Testis (tissue), 2 donors: ENCODE measurements at regions not wholly inside any gene's neighbourhood (a gene's known extent, or its start where the extent isn't known, plus 50 kb on each side); places are given as distances from the start of the nearest gene placed in this dataset.

Experiments used
- POLR2A ChIP-seq: fragments of 450-650 bp; IDR thresholded peaks from one replicate; pipeline ENCODE4 v1.6.1; 2017; ENCODE audit warnings: antibody characterized with exemption, mild to moderate bottlenecking, moderate library complexity
- TF ChIP-seq, protein P1 (sequence below), 3 experiments: fragments of 450-650 bp in 2 of 3; fragments of 200-600 bp in 1 of 3; sonication (generic) in 1 of 3; IDR thresholded peaks; one replicate each; pipeline ENCODE4 v1.5.1; 2016 to 2019; ENCODE audit warnings: antibody characterized with exemption in 3 of 3, mild to moderate bottlenecking in 2 of 3, moderate library complexity in 1 of 3

DNA sequence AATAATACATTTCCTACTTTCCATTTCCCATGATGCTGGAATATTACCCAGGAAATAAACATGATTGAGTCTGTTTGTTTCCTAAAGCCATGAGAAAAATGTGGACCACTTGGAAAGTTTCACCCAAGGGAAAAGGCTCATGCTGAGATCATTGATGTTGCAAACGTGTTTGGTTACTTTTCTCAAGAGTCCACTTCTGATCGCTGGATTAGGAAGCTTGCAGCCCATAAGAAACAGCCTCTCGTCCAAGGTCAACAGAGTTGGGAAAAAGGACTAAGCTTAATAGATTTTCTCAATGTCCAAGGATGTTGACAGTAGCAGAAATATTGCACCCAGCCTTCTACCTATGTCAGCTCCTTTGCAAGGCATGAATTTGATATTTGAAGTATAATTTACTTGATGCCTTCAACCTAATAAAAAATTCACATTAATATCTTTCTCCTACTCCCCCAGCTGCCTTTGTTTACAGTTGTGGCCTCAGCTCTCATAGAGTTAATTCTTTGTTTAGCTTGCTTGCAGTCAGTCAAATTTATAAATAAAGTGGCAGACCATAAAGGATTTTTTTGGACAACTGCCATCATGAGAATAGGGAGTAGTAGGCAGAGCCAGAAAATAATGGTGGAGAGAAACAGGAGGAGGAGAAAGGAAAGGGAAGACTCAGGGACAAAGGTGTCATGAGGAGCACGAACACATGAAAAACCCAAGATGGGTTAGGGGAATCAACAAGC lies 65.6 kb upstream of the BLTP1 start:
- no peak for TF ChIP-seq POLR2A
- TF ChIP-seq, protein P1, sequence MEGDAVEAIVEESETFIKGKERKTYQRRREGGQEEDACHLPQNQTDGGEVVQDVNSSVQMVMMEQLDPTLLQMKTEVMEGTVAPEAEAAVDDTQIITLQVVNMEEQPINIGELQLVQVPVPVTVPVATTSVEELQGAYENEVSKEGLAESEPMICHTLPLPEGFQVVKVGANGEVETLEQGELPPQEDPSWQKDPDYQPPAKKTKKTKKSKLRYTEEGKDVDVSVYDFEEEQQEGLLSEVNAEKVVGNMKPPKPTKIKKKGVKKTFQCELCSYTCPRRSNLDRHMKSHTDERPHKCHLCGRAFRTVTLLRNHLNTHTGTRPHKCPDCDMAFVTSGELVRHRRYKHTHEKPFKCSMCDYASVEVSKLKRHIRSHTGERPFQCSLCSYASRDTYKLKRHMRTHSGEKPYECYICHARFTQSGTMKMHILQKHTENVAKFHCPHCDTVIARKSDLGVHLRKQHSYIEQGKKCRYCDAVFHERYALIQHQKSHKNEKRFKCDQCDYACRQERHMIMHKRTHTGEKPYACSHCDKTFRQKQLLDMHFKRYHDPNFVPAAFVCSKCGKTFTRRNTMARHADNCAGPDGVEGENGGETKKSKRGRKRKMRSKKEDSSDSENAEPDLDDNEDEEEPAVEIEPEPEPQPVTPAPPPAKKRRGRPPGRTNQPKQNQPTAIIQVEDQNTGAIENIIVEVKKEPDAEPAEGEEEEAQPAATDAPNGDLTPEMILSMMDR (IDR thresholded peaks at IDR 0.05): no peak
